ENCODE measurements at regions not wholly inside any gene's neighbourhood (a gene's known extent, or its start where the extent isn't known, plus 50 kb on each side); places are given as distances from the start of the nearest gene placed in this dataset.
"Not testable (repeated sequence)": the region's sequence is repeated elsewhere in the genome, so short reads cannot be mapped to it uniquely, and the experiment has no call there.

DNA sequence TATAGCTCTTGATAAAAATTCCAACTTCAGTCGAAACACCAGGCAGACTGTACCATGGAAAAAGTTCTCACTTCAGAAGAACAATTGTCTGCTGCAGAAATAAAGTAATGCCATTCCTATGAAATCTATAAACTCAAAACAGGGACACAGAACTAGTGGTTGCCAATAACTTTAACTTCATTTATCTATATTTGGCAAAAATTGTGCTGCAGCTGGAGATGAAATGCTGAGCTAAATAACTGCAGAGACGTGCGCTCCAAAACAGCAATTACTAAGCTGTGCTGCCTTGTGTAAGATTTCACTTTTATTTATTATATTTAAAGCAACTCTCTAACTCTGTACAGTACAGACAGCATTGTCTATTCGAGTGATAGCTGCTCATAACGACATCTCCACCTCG, 540.1 kb upstream of the ID2 start:
- DNase-seq (ENCODE audit: low read depth), result no peak
- TF ChIP-seq, protein P1, sequence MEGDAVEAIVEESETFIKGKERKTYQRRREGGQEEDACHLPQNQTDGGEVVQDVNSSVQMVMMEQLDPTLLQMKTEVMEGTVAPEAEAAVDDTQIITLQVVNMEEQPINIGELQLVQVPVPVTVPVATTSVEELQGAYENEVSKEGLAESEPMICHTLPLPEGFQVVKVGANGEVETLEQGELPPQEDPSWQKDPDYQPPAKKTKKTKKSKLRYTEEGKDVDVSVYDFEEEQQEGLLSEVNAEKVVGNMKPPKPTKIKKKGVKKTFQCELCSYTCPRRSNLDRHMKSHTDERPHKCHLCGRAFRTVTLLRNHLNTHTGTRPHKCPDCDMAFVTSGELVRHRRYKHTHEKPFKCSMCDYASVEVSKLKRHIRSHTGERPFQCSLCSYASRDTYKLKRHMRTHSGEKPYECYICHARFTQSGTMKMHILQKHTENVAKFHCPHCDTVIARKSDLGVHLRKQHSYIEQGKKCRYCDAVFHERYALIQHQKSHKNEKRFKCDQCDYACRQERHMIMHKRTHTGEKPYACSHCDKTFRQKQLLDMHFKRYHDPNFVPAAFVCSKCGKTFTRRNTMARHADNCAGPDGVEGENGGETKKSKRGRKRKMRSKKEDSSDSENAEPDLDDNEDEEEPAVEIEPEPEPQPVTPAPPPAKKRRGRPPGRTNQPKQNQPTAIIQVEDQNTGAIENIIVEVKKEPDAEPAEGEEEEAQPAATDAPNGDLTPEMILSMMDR (conservative IDR thresholded peaks at IDR 0.05; ENCODE audit: low read depth, low read length), result no peak
- H3K4me3 ChIP-seq (ENCODE audit: low read length), result no peak overlapping the region

DNA sequence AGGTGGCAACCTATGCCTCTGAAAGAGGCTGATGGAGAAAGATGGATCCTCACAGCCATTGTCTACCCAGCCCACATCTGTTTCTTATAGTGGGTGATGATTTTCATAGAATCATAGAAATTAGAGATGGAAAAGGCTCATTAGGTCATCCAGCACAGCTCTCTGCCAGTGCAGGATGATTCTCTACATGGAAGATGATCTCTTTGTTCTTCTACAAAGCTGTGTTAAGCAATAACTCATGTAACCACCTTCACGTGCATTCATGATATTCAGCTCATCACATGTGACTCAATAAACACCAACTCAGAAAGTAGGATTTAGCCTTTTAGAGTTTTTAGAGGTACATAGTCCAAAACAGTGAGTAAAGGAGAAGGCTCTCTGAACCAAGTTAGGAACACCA, 539.4 kb upstream of the ID2 start:
- no peak for DNase-seq (ENCODE audit: low read depth)
- no peak overlapping the region for H3K4me3 ChIP-seq (ENCODE audit: low read length)
- TF ChIP-seq, protein P1 (conservative IDR thresholded peaks at IDR 0.05; ENCODE audit: low read depth, low read length), result no peak

DNA sequence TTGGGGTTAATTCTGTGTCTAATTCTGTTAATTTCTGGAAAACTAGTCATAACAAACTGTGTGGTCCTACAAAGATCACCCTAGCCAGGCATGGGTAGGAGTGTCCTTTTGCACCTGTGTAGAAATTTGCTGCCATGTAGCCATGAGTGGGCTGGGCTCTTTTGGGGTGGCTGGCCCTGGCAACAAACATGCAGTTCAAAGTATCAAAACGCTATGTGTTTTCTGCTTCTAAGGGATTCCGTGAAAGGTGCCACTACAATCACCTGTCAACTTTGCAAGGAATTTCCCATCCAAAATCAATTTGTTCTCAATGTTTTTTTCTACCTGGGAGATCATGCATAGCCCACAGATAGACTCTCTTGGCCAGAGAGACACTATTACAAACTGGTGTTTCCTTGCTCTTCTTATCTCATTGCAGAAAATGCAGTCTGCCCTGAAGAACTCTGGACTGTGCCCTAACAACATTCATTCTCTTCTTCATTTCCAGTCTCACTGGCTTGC, 537.7 kb upstream of the ID2 start:
- no peak overlapping the region for H3K4me3 ChIP-seq (ENCODE audit: low read length)
- no peak for DNase-seq (ENCODE audit: low read depth)
- TF ChIP-seq, protein P1 (conservative IDR thresholded peaks at IDR 0.05; ENCODE audit: low read depth, low read length), result no peak

DNA sequence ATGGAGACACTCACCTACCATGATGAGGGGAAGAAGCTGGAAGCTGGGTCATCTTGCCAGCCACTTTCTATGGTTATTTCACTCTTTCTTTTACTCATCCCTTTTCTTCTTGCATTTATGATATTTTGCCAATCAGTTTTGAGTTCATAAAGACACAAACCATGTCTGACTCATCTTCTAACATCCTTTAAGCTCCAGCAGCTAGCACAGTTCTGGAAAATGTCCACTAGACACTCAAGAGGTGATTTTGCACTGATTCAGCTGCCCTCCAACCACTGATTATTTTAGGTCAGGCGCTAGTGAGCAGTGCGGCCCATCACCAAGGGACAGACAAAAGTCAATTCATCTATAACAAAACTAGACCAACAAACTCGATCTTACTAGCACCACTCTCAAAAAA, 537.1 kb upstream of the ID2 start:
- DNase-seq (ENCODE audit: low read depth), result no peak
- TF ChIP-seq, protein P1 (conservative IDR thresholded peaks at IDR 0.05; ENCODE audit: low read depth, low read length), result no peak
- no peak overlapping the region for H3K4me3 ChIP-seq (ENCODE audit: low read length)

DNA sequence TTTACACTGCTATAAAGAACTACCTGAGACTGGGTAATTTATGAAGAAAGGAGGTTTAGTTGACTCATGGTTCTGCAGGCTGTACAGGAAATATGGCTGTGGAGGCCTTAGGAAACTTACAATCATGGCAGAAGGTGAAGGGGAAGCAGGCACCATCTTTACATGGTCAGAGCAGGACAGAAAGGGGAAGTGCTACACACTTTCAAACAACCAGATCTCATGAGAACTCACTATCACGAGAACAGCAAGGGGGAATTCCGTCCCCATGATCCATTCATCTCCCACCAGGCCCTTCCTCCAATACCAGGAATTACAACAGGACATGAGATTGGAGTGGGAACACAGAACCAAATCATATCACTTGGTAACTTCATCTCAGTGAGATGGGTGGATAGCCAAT, 536.5 kb upstream of the ID2 start:
- not testable (repeated sequence) for DNase-seq (ENCODE audit: low read depth)

DNA sequence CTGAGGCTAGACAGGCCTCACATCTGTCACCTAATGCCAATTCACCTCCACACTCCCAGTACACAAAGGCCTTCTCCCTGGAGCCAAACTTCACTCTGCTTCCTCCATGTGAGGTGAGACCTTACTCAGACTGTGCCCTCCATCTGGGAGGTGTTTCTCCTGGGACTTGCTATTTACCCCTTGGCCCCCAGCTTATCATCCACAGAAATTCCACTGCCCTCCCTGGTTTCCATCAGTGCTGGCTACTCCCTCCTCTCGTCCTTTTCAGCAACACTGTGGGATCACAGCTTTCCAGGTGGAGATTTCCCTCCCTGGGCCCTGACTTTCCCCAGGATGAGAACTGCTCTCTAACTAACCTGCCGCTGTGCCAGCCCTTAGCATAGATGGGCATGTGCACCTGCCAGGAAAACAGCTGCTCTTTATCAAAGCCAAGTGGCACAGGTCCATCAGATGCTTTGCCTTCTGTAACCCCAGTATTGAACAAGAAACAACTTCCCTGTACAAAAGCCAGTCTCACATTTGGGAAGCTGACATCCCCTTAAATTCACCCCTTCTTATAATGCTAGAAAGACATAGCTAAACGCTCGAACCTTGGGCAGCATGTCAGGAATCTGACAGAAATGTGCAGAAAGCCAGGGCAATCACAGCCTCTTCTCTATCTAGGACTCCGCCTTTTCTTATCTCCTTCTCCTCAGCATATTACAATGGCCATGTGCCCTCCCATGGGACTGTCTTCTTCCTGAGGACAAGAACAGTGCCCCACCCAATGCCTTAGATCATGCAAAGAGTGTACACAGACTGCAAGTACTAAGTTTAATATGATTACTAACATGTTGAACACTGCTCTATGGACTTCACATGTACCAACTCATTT, 535.5 kb upstream of the ID2 start:
- no peak for DNase-seq (ENCODE audit: low read depth)
- no peak overlapping the region for H3K4me3 ChIP-seq (ENCODE audit: low read length)
- TF ChIP-seq, protein P1 (conservative IDR thresholded peaks at IDR 0.05; ENCODE audit: low read depth, low read length), result no peak

More for the DNA sequence above, 536.5 kb upstream of the ID2 start:
- H3K4me3 ChIP-seq (ENCODE audit: low read length), result not testable (repeated sequence)

DNA sequence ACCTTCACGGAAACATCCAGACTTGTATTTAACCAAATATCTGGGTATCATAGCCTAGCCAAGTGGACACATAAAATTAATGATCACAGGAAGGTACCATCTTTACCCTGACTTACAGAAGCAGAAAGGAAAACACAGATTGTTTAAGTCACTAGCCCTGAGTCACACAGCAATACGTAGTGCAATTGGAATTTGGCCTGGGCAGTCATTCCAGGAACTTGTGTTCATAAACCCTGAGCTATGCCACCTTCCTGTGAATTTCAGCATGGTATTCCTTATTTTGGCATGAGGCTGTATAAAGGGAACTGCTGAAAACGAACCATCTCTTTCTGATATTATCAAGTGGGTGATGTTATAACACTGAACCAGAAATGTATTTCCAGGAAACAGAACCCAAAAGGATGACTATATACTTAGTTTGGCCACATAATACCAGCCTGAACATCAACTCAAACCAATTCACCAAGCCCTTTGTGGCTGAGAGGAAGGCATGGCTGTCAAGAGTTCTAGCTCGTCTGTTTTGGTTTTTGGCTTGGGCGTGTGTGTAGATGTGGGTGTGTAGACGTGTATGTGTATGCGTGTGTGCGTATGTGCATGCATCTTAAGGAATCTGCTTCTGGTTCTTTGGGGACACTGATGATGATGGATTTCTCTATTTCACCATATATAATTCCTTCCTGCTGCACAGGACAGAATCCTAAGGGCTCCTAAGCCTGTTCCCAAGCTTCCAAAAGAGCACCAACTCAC, 533.4 kb upstream of the ID2 start:
- DNase-seq (ENCODE audit: low read depth), result peak; percentile 41
- TF ChIP-seq, protein P1 (conservative IDR thresholded peaks at IDR 0.05; ENCODE audit: low read depth, low read length), result no peak

More for the DNA sequence above, 533.4 kb upstream of the ID2 start:
- H3K4me3 ChIP-seq (ENCODE audit: low read length), result no peak overlapping the region

Measured in retinal pigment epithelial cell (primary cell).